ENCODE measurements at regions not wholly inside any gene's neighbourhood (a gene's known extent, or its start where the extent isn't known, plus 50 kb on each side); places are given as distances from the start of the nearest gene placed in this dataset.

DNA sequence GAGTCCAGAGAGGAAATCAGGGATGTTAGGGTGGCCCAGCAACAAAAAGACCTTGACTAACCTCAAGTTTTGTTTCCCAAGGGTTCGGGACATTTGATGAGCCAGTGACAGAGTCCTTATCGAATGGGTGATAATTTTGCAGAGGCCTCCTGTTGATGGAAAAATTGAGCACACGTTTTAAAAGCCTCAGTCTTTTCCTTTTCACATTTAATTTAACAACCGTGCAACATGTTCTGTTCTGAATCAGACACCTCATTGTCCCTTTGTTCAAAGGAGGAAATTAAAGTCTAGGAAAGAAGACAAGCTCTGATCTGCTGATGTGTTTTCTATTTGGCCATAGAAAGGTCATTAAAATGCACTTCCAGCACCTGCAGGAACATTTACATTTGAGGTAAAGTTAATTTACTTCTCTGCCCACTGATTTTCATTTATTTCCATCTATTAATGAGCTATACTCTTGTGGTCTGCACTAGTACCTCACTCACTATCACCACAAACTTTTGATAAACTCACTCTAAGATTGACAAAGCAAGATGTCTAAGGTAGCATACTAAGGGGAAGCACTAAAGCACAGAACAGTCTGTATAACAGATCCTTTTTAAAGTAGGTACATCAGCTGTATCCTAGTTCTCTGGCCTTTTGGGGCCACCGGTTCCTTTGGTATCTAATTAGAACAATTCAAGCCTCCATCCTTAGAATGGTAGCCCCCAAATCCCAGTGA lies 147.0 kb downstream of the RPAP3 start:
- no peak for ATAC-seq

- no peak for ATAC-seq
These were observed 148.4 kb downstream of the RPAP3 start for GRCh38 chr12:47557386-47557785.

GRCh38 chr12:47556261-47557030 lies 149.4 kb downstream of the RPAP3 start:
- peak; percentile 85 for ATAC-seq

DNA sequence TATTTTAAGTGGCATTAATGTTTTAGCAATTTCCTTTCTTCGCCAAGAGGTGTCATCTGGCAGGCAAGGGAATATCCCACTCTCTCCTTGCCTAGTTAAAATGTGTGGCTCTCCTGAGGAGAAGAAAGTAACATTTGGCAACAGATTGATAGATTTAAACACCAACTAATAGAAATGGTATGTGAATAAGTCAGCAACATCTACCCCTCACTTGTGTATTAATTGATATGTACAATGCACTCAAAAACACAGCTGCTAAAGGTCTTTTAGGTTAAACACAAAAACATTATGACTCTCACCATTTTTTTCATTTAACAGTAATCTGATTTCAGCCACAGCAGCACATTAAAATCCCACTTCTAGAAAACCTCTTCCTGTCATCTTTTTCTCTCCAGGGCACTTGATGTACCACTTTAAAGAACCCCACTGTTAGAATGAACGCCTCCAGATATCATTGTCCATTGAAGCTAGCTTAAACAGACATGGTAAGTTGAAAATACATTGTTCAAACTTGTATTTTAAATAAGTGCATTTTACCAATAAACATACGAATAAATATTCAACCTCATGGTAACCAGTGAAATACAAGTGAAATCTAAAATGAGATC lies 151.7 kb downstream of the RPAP3 start:
- no peak for ATAC-seq

GRCh38 chr12:47553266-47553665 lies 152.6 kb downstream of the RPAP3 start:
- no peak for ATAC-seq

DNA sequence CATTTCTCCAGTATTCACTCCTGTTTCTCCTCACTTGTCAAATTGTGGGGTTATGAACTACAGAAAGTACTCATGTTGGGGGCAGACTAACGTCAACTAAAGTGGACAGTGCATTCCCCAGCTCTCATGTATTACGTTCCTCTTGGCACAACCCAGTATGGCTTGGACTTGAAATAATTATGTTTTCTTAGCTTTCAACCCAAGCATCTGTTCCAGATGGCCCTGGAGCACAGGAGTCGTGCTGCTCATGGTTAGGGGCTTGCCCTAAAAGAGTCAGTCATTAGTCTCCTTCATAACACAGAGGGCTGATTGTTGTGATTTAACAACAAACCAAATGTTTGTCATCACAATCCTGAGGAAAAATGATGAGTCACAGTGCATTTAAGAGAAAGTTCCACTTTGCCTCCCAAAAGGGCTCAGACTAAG lies 154.4 kb downstream of the RPAP3 start:
- ATAC-seq, result no peak

DNA sequence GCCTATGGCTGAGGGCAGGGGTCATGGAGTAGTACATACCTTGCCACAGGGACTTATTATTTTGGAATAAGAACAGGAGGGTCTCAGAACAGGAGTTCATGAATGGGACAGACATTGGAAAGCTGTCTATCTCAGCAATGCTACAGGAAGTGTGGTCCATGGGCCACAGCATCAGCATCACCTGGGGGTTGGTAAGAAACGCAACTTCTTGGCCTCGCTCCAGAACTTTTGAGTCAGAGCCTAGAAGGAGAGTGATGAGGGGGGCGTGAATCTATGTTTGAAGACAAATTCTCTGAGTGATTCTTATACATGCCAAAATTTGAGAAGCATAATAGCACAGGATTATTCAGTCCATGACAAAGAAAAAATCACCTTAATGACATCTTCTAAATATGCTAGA lies 156.6 kb downstream of the RPAP3 start:
- ATAC-seq, result no peak

GRCh38 chr12:47548401-47548800 lies 157.4 kb downstream of the RPAP3 start:
- no peak for ATAC-seq

DNA sequence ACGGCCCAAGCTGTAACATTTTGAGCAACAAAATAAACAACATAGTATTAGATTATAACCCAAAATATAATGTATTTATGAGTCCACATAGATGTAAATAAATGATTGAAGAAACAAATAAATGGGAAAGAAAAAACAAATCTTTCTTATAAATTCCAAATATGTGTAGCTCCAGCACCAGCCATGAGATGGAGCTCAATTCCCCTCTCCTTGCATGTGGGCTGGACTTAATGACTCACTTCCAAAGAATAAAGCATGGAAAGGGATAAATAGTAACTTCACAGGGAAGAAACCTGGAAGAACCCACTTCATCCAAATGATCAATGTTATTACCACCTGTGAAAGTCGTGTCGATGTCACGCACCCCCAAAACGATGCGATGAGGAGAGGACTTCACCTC lies 158.8 kb downstream of the RPAP3 start:
- ATAC-seq, result peak; percentile 51

- ATAC-seq, result no peak
These were observed 159.8 kb downstream of the RPAP3 start for GRCh38 chr12:47545938-47546609.

DNA sequence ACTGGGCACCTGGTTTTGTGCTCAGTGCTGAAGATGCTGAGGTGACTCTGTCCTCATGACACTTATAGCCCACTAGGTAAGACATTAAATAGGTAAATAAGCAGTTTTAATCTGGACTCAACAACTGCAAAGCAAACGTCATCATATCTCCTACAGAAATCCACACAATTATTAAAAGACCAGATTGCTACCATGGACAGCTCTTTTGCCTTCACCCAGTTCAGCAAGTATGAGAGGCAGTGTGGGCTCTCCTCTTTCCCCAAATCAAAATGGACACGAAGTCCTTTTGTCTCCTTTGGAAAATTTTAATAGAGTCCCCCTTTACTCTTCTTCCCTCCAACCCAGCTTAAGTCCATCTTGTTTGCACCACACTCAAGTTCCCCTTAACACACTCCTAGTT lies 171.1 kb downstream of the RPAP3 start:
- ATAC-seq, result no peak

DNA sequence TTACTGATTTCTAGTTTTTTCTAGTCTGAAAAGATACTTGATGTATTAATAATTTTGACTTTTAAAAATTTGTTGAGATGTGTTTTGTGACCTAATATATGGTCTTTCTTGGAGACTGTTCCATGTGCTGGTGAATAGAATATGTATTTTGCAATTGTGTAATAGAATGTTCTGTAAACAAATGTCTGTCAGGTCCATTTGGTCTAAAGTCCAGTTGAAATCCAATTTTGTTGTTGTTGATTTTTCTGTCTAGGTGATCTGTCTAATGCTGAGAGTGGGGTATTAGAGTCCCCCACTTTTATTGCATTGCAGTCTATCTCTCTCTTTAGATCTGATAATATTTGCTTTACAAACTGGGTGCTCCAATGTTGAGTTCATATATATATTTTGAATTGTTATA lies 175.8 kb downstream of the RPAP3 start:
- no peak for ATAC-seq

DNA sequence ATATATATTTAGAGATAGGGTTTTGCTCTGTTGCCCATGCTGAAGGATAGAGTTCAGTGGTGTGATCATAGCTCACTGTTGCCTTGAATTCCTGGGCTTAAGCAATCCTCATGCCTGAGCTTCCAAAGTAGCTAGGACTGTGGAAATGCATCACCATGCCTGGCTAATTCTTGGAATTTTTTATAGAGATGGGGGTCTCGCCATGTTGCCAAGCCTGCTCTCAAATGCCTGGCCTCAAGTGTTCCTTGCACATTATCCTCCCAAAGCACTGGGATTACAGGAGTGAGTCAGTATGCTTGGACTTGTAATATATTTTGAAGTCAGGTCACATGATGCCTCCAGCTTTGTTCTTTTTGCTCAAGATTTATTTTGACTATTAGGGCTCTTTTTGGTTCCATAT lies 178.0 kb downstream of the RPAP3 start:
- no peak for ATAC-seq

DNA sequence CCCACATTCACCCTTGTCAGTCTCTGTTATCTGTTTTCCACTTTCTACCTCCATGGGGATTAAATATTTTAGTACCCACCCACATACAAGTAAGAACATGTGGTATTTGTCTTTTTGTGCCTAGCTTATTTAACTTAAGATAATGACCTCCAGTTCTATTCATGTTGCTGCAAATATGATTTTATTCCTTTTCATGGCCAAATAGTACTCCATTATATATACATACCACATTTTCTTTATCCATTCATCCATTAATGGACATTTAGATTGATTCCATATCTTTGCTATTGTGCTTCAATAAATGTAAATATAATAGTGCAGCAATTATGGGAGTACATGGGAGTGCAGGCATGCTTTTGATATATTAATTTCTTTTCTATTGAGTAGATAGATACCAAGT lies 185.8 kb downstream of the RPAP3 start:
- ATAC-seq, result no peak

DNA sequence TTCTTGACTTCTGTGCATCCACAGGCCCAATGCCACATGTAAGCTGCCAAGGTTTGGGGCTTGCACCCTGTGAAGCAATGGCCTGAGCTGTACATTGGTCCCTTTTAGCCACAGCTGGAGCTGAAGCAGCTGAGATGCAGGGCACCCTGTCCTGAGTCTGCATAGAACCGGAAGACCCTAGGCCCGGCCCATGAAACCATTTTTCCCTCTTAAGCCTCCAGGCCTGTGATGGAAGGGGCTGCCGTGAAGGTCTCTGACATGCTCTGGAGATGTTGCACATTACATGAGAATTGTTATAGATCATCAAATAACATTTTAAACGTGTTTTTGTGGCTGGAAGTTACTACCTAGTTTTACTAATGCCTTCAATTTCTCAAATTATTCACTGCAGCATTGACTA lies 188.7 kb downstream of the RPAP3 start:
- no peak for ATAC-seq

DNA sequence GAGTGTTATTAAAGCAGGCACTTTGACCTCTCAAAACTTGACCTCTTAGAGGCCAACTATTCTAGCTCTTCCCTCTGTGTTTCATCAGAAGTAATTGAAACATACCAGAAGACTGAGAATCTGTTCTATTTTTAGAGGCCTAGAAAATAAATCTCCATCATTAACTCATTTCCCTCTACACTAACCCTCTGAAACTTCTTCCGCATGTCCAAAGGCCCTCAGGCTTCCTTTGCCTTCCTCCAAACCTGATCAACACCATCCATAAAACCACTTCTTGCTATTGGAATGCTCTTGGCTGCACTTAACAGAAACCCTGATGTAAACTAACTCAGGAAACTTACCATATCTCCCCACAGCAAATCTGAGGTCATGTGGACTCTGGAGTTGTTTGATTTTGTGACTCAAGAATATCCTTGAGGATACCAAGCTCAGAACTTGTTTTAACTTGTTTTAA lies 196.4 kb downstream of the RPAP3 start:
- ATAC-seq, result no peak

DNA sequence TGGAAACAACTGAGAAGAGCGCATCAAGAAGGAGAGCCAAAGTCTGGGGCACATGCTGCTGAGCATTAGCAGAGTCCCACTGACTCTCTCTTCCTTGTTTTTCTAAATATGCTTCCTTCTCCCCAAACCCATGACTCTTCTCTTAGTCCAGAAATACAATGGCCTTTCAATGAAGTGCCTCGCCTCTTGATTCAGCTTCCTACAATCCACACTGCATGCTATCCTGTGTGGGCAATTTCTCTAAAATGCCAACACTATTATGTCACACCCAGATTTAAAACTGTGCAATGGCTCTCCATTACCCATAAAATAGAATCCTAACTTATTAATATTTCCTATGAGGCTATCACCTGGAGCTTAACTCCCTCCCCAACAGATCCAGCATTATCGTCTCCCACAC lies 198.6 kb downstream of the RPAP3 start:
- no peak for ATAC-seq

DNA sequence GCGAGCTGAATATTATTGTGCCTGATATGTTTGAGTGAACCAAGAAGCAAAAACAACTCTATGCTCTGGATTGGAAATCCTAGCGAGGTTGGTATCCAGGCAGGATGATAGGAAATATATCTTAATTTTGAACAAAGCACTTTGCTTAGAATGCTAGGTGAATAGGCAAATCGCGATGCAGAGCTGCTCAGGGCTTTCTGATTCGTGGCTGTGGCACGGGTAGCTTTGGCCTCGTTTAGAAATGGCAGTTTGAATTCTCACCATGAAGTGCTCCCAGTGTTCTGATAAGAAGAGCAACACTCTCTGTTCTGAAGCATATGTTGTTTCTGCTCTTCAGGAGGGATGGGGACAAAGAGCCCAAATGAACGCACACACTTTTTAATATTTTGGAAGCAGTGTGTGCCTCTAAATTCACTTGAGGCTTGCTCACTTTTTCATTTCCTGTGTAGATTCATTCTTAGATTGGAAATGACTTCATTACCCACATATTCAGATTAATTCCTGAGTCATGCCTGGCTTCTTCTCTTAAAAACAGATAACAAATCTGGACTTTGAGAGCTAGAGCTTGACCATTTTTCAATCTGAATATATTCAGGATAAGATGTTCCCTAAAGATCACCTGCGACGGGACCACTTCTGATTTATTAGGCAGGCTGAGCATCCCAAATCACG lies 200.9 kb downstream of the RPAP3 start:
- no peak for ATAC-seq

GRCh38 chr12:47493801-47494200 lies 212.0 kb downstream of the RPAP3 start:
- ATAC-seq, result no peak

DNA sequence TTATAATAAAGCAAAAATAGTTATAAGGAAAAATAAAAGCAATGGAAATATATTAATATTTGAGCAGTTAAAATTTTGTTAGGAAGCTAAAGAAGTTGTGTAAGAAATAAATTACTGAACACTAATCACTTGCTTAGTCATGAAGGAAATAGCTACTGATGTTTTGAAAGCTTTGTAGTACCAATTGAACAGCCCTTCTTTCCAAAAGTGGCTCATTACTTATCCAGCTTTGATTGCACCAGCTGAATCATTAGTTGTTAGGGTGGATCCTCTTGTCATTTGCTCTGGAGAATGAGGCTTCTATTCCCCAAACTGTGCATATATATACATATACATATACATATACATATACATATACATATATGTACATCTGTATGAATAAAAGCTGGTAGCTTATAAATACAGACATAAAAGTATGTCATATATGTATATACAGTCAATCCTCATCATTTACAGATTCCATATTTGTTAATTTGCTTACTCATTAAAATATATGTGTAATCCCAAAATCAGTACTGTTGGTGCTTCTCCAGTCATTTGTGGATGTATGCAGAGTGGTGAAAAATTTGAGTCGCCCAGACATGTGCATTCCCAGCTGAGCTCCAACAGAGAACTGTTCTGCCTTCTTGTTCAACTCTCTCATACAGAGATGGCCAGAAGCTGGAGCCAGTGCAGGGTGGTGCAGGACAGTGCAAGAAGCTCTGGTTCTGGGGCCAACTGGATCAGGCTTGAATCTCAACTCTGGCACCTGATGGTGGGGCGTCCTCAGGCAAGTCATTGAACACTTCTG lies 214.1 kb downstream of the RPAP3 start:
- ATAC-seq, result no peak

GRCh38 chr12:47488888-47489287 lies 216.9 kb downstream of the RPAP3 start:
- ATAC-seq, result no peak

- ATAC-seq, result no peak
These were observed 224.8 kb downstream of the RPAP3 start for GRCh38 chr12:47481041-47481440.
